ENCODE measurements at regions not wholly inside any gene's neighbourhood (a gene's known extent, or its start where the extent isn't known, plus 50 kb on each side); places are given as distances from the start of the nearest gene placed in this dataset.

- DNase-seq (ENCODE audit: low read depth) = no peak
Measured at GRCh38 chr15:98476559-98476958, 171.8 kb upstream of the IGF1R start.

- DNase-seq (ENCODE audit: low read depth) = no peak
Measured at GRCh38 chr15:98480844-98481243, 167.5 kb upstream of the IGF1R start.

- no peak for DNase-seq (ENCODE audit: low read depth)
Measured at GRCh38 chr15:98483575-98484130, 164.7 kb upstream of the IGF1R start.

- no peak for DNase-seq (ENCODE audit: low read depth)
Measured at GRCh38 chr15:98484914-98485313, 163.4 kb upstream of the IGF1R start.

GRCh38 chr15:98485451-98485850 lies 162.9 kb upstream of the IGF1R start:
- no peak for DNase-seq (ENCODE audit: low read depth)

GRCh38 chr15:98493966-98494511 lies 154.3 kb upstream of the IGF1R start:
- no peak for DNase-seq (ENCODE audit: low read depth)

GRCh38 chr15:98501192-98501591 lies 147.1 kb upstream of the IGF1R start:
- DNase-seq (ENCODE audit: low read depth) = no peak

GRCh38 chr15:98501632-98502031 lies 146.7 kb upstream of the IGF1R start:
- DNase-seq (ENCODE audit: low read depth) = no peak

GRCh38 chr15:98503970-98504369 lies 144.4 kb upstream of the IGF1R start:
- DNase-seq (ENCODE audit: low read depth) = no peak

- no peak for DNase-seq (ENCODE audit: low read depth)
Measured at GRCh38 chr15:98504998-98505397, 143.3 kb upstream of the IGF1R start.

- DNase-seq (ENCODE audit: low read depth) = no peak
Measured at GRCh38 chr15:98505611-98506031, 142.7 kb upstream of the IGF1R start.

GRCh38 chr15:98506172-98506571 lies 142.2 kb upstream of the IGF1R start:
- no peak for DNase-seq (ENCODE audit: low read depth)

GRCh38 chr15:98506711-98507110 lies 141.6 kb upstream of the IGF1R start:
- no peak for DNase-seq (ENCODE audit: low read depth)

- DNase-seq (ENCODE audit: low read depth) = no peak
Measured at GRCh38 chr15:98513428-98513986, 134.8 kb upstream of the IGF1R start.

- no peak for DNase-seq (ENCODE audit: low read depth)
Measured at GRCh38 chr15:98514034-98514622, 134.2 kb upstream of the IGF1R start.

- DNase-seq (ENCODE audit: low read depth) = peak; percentile 55
Measured at GRCh38 chr15:98518823-98519561, 129.3 kb upstream of the IGF1R start.

GRCh38 chr15:98519767-98520550 lies 128.4 kb upstream of the IGF1R start:
- no peak for DNase-seq (ENCODE audit: low read depth)

GRCh38 chr15:98522127-98522526 lies 126.2 kb upstream of the IGF1R start:
- no peak for DNase-seq (ENCODE audit: low read depth)

GRCh38 chr15:98523912-98524662 lies 124.3 kb upstream of the IGF1R start:
- DNase-seq (ENCODE audit: low read depth) = no peak

- DNase-seq (ENCODE audit: low read depth) = no peak
Measured at GRCh38 chr15:98524838-98525660, 123.3 kb upstream of the IGF1R start.

GRCh38 chr15:98525661-98526001 lies 122.7 kb upstream of the IGF1R start:
- DNase-seq (ENCODE audit: low read depth) = no peak
